H7 (cell line): ENCODE measurements at regions not wholly inside any gene's neighbourhood (a gene's known extent, or its start where the extent isn't known, plus 50 kb on each side); places are given as distances from the start of the nearest gene placed in this dataset.

Source experiments
- DNase-seq: peaks from one replicate; pipeline ENCODE4 v3.0.0; 2012
- H3K27me3 ChIP-seq: 2 replicates; pipeline ENCODE4 v1.6.0; 2011; ENCODE audit warnings: mild to moderate bottlenecking, low read length; ENCODE audit not compliant: control insufficient read depth, insufficient read depth
- H3K36me3 ChIP-seq: replicated peaks from 2 replicates; pipeline ENCODE4 v1.5.1; 2011; ENCODE audit warnings: low read length; ENCODE audit not compliant: control insufficient read depth, insufficient read depth
- H3K4me3 ChIP-seq: 2 replicates; pipeline ENCODE4 v1.5.1; 2011; ENCODE audit warnings: low read depth, mild to moderate bottlenecking, control low read depth, low read length, moderate library complexity; ENCODE audit not compliant: insufficient read depth

- DNase-seq, result no peak
- H3K27me3 ChIP-seq, result no peaks in the 10 kb centered on the region
These were observed 711.9 kb downstream of the SUCLG1 start for GRCh38 chr2:83747141-83747540.

GRCh38 chr2:83744855-83745254, 714.2 kb downstream of the SUCLG1 start:
- DNase-seq, result no peak
- Histone ChIP-seq H3K36me3 (no peaks in the 10 kb centered on the region), H3K27me3 (no peaks in the 10 kb centered on the region), H3K4me3 (no peak overlapping the region)

More at GRCh38 chr2:83747141-83747540, 711.9 kb downstream of the SUCLG1 start:
- Histone ChIP-seq H3K4me3 (no peak overlapping the region), H3K36me3 (no peaks in the 10 kb centered on the region)

- no peak for DNase-seq
- Histone ChIP-seq H3K4me3 (no peak overlapping the region), H3K27me3 (no peaks in the 10 kb centered on the region), H3K36me3 (no peaks in the 10 kb centered on the region)
These were observed 716.8 kb downstream of the SUCLG1 start for GRCh38 chr2:83742117-83742782.

GRCh38 chr2:83730223-83730622, 728.9 kb downstream of the SUCLG1 start:
- no peaks in the 10 kb centered on the region for H3K27me3 ChIP-seq
- H3K36me3 ChIP-seq, result no peaks in the 10 kb centered on the region
- H3K4me3 ChIP-seq, result no peak overlapping the region
- DNase-seq, result no peak

GRCh38 chr2:83725735-83726134, 733.3 kb downstream of the SUCLG1 start:
- no peaks in the 10 kb centered on the region for H3K36me3 ChIP-seq
- DNase-seq, result no peak
- no peak overlapping the region for H3K4me3 ChIP-seq

GRCh38 chr2:83705146-83705545, 753.9 kb downstream of the SUCLG1 start:
- no peak overlapping the region for H3K4me3 ChIP-seq
- DNase-seq, result no peak

More at GRCh38 chr2:83725735-83726134, 733.3 kb downstream of the SUCLG1 start:
- H3K27me3 ChIP-seq, result no peaks in the 10 kb centered on the region

GRCh38 chr2:83703598-83703997, 755.5 kb downstream of the SUCLG1 start:
- no peaks in the 10 kb centered on the region for H3K27me3 ChIP-seq
- DNase-seq, result no peak

More at GRCh38 chr2:83705146-83705545, 753.9 kb downstream of the SUCLG1 start:
- Histone ChIP-seq H3K36me3 (no peaks in the 10 kb centered on the region), H3K27me3 (no peaks in the 10 kb centered on the region)

GRCh38 chr2:83696838-83697237, 762.2 kb downstream of the SUCLG1 start:
- no peak for DNase-seq
- Histone ChIP-seq H3K27me3 (no peaks in the 10 kb centered on the region), H3K36me3 (no peaks in the 10 kb centered on the region), H3K4me3 (no peak overlapping the region)

More at GRCh38 chr2:83703598-83703997, 755.5 kb downstream of the SUCLG1 start:
- Histone ChIP-seq H3K36me3 (no peaks in the 10 kb centered on the region), H3K4me3 (no peak overlapping the region)

- H3K4me3 ChIP-seq, result no peak overlapping the region
- no peaks in the 10 kb centered on the region for H3K36me3 ChIP-seq
- H3K27me3 ChIP-seq, result no peaks in the 10 kb centered on the region
- DNase-seq, result no peak
These were observed 763.5 kb downstream of the SUCLG1 start for GRCh38 chr2:83695530-83695929.

- H3K36me3 ChIP-seq, result no peaks in the 10 kb centered on the region
- no peak for DNase-seq
- H3K4me3 ChIP-seq, result no peak overlapping the region
- H3K27me3 ChIP-seq, result no peaks in the 10 kb centered on the region
These were observed 764.0 kb downstream of the SUCLG1 start for GRCh38 chr2:83695037-83695436.

- no peaks in the 10 kb centered on the region for H3K36me3 ChIP-seq
- no peak for DNase-seq
- no peaks in the 10 kb centered on the region for H3K27me3 ChIP-seq
- no peak overlapping the region for H3K4me3 ChIP-seq
These were observed 769.7 kb downstream of the SUCLG1 start for GRCh38 chr2:83689402-83689801.

GRCh38 chr2:83686863-83687262, 772.2 kb downstream of the SUCLG1 start:
- Histone ChIP-seq H3K27me3 (no peaks in the 10 kb centered on the region), H3K4me3 (no peak overlapping the region), H3K36me3 (no peaks in the 10 kb centered on the region)
- no peak for DNase-seq

- no peaks in the 10 kb centered on the region for H3K27me3 ChIP-seq
- no peaks in the 10 kb centered on the region for H3K36me3 ChIP-seq
- DNase-seq, result no peak
- no peak overlapping the region for H3K4me3 ChIP-seq
These were observed 785.0 kb downstream of the SUCLG1 start for GRCh38 chr2:83674050-83674449.

GRCh38 chr2:83665894-83666293, 793.2 kb downstream of the SUCLG1 start:
- no peaks in the 10 kb centered on the region for H3K36me3 ChIP-seq
- no peak for DNase-seq

GRCh38 chr2:83665154-83665553, 793.9 kb downstream of the SUCLG1 start:
- no peak for DNase-seq
- H3K27me3 ChIP-seq, result no peaks in the 10 kb centered on the region
- H3K36me3 ChIP-seq, result no peaks in the 10 kb centered on the region
- no peak overlapping the region for H3K4me3 ChIP-seq

More at GRCh38 chr2:83665894-83666293, 793.2 kb downstream of the SUCLG1 start:
- H3K27me3 ChIP-seq, result no peaks in the 10 kb centered on the region
- H3K4me3 ChIP-seq, result no peak overlapping the region

GRCh38 chr2:83661711-83662110, 797.4 kb downstream of the SUCLG1 start:
- H3K4me3 ChIP-seq, result no peak overlapping the region
- no peak for DNase-seq
- no peaks in the 10 kb centered on the region for H3K36me3 ChIP-seq
- H3K27me3 ChIP-seq, result no peaks in the 10 kb centered on the region
